Right lobe of liver (tissue), 6 donors: ENCODE measurements at regions not wholly inside any gene's neighbourhood (a gene's known extent, or its start where the extent isn't known, plus 50 kb on each side); places are given as distances from the start of the nearest gene placed in this dataset.

ENCODE experiments used
- ATAC-seq, 4 donors: fragments of 200-7000 bp; cut with Tn5 transposase; one replicate each; pipeline ENCODE4 v1.9.1; 2020; ENCODE audit warnings: mild to moderate bottlenecking in 4 of 4, moderate library complexity in 4 of 4
- DNase-seq, 3 donors: peaks; one replicate each; pipeline ENCODE4 v3.0.0-alpha.2; 2020
- H3K27ac ChIP-seq, 3 donors: fragments of 200-600 bp; one replicate each; pipeline ENCODE4 v1.8.0; 2022
- H3K27me3 ChIP-seq, 2 donors: fragments of 200-600 bp; one replicate each; pipeline ENCODE4 v1.8.0; 2022
- H3K36me3 ChIP-seq, 4 donors: fragments of 200-600 bp; sonication (generic) in 1 of 4; one replicate each; pipeline versions ENCODE4 v1.5.1 to v1.8.0; 2017 to 2022; ENCODE audit warnings: control low read depth in 1 of 4
- H3K4me1 ChIP-seq, 4 donors: fragments of 200-600 bp; sonication (generic) in 1 of 4; one replicate each; pipeline versions ENCODE4 v1.5.1 to v1.8.0; 2017 to 2022; ENCODE audit warnings: control low read depth in 1 of 4
- H3K4me3 ChIP-seq, 3 donors: fragments of 200-600 bp; one replicate each; pipeline ENCODE4 v1.8.0; 2022
- H3K9me3 ChIP-seq, 4 donors: fragments of 200-600 bp; sonication (generic) in 1 of 4; one replicate each; pipeline versions ENCODE4 v1.5.1 to v1.8.0; 2017 to 2022; ENCODE audit warnings: control low read depth in 1 of 4
- CTCF ChIP-seq, 4 donors: fragments of 200-600 bp in 3 of 4; fragments of 450-650 bp in 1 of 4; IDR thresholded peaks; one replicate each; pipeline versions ENCODE4 v1.5.1 to v1.8.0; 2016 to 2022; ENCODE audit warnings: antibody characterized with exemption in 4 of 4, mild to moderate bottlenecking in 2 of 4
- POLR2A ChIP-seq: fragments of 450-650 bp; IDR thresholded peaks from one replicate; pipeline ENCODE4 v1.6.1; 2017; ENCODE audit warnings: antibody characterized with exemption, mild to moderate bottlenecking
- WGBS: methylation state at CpG from one replicate; pipeline ENCODE4 v1.1.6; 2018; ENCODE audit warnings: low coverage, low lambda C conversion rate; ENCODE audit not compliant: insufficient coverage; ENCODE audit errors: missing lambda C conversion rate; 5-methylcytosine and 5-hydroxymethylcytosine counted together
- intact Hi-C, 2 donors: fragments of 100-400 bp; cut with DNase I; formaldehyde crosslinking; loops; one replicate each; pipeline versions ENCODE4 v1.11.2 to v1.14.1; 2022
- donor health status: DM: no; HTN: yes; CAD: no.
- donor health status: DM: no; HTN: no; CAD: no.
- donor health status: DM: no; HTN: no; CAD: no.
- donor health status: DM: no; HTN: yes; CAD: no.
- donor health status: DM: no; HTN: yes; CAD: no.

GRCh38 chr10:123588386-123588914 is 77.7 kb upstream of the GPR26 start:
- ATAC-seq = no peak
- 47% methylated on average over 2 of the region's 7 CpGs for WGBS
- H3K4me3 ChIP-seq = no peak overlapping the region
- H3K9me3 ChIP-seq = peaks cover 0 to 4% (median 0%) of the 10 kb centered on the region in 4 donors
- no peaks in the 10 kb centered on the region for H3K4me1 ChIP-seq
- no peak for DNase-seq
- H3K36me3 ChIP-seq = no peaks in the 10 kb centered on the region
- intact Hi-C loops = no loop called here
- TF ChIP-seq CTCF (IDR thresholded peaks at IDR 0.05) = no peak
- TF ChIP-seq POLR2A = no peak
- H3K27ac ChIP-seq = no peak overlapping the region
- peaks cover 0 to 2% of the 10 kb centered on the region in 2 donors for H3K27me3 ChIP-seq

- 8% methylated on average over 2 of the region's 2 CpGs for WGBS
- intact Hi-C loops = no loop called here
- no peak for TF ChIP-seq CTCF (IDR thresholded peaks at IDR 0.05)
- no peak for TF ChIP-seq POLR2A
Observed at GRCh38 chr10:123595661-123596060, 70.5 kb upstream of the GPR26 start.

GRCh38 chr10:123597676-123598075 is 68.5 kb upstream of the GPR26 start:
- WGBS = 52% methylated on average over 3 of the region's 4 CpGs
- ATAC-seq (no peak), DNase-seq (no peak)
- intact Hi-C loops = no loop called here
- H3K36me3 ChIP-seq = no peaks in the 10 kb centered on the region
- no peak overlapping the region for H3K4me3 ChIP-seq
- H3K27me3 ChIP-seq = no peaks in the 10 kb centered on the region
- H3K4me1 ChIP-seq = no peaks in the 10 kb centered on the region
- no peaks in the 10 kb centered on the region for H3K9me3 ChIP-seq
- TF ChIP-seq POLR2A (no peak), CTCF (IDR thresholded peaks at IDR 0.05) (no peak)
- H3K27ac ChIP-seq = no peak overlapping the region

More at GRCh38 chr10:123595661-123596060, 70.5 kb upstream of the GPR26 start:
- no peak for DNase-seq
- H3K36me3 ChIP-seq = no peaks in the 10 kb centered on the region
- no peak overlapping the region for H3K27ac ChIP-seq
- H3K4me1 ChIP-seq = no peaks in the 10 kb centered on the region
- peaks cover 0 to 4% (median 0%) of the 10 kb centered on the region in 4 donors for H3K9me3 ChIP-seq
- no peak overlapping the region for H3K4me3 ChIP-seq
- no peak for ATAC-seq
- no peaks in the 10 kb centered on the region for H3K27me3 ChIP-seq

GRCh38 chr10:123599366-123599849 is 66.7 kb upstream of the GPR26 start:
- Histone ChIP-seq H3K4me3 (no peak overlapping the region), H3K27ac (no peak overlapping the region), H3K36me3 (no peaks in the 10 kb centered on the region), H3K4me1 (no peaks in the 10 kb centered on the region), H3K9me3 (no peaks in the 10 kb centered on the region), H3K27me3 (no peaks in the 10 kb centered on the region)
- DNase-seq (no peak), ATAC-seq (no peak)
- 64% methylated on average over 5 of the region's 8 CpGs for WGBS
- TF ChIP-seq CTCF (IDR thresholded peaks at IDR 0.05) = no peak
- TF ChIP-seq POLR2A = no peak
- intact Hi-C loops = no loop called here

GRCh38 chr10:123600177-123600576 is 66.0 kb upstream of the GPR26 start:
- DNase-seq = no peak
- WGBS = 51% methylated on average over 3 of the region's 3 CpGs

More at GRCh38 chr10:123600177-123600576, 66.0 kb upstream of the GPR26 start:
- Histone ChIP-seq H3K9me3 (no peaks in the 10 kb centered on the region), H3K4me1 (no peaks in the 10 kb centered on the region), H3K4me3 (no peak overlapping the region), H3K27ac (no peak overlapping the region), H3K36me3 (no peaks in the 10 kb centered on the region), H3K27me3 (no peaks in the 10 kb centered on the region)
- intact Hi-C loops = no loop called here
- TF ChIP-seq POLR2A (no peak), CTCF (IDR thresholded peaks at IDR 0.05) (no peak)
- no peak for ATAC-seq
